NT2/D1 (cell line): ENCODE measurements at regions not wholly inside any gene's neighbourhood (a gene's known extent, or its start where the extent isn't known, plus 50 kb on each side); places are given as distances from the start of the nearest gene placed in this dataset.

Experiments
- YY1 ChIP-seq: IDR thresholded peaks from 2 replicates; pipeline ENCODE4 v1.6.1; 2011; ENCODE audit not compliant: insufficient read length, insufficient read depth
- ZNF274 ChIP-seq: IDR thresholded peaks from 2 replicates; pipeline ENCODE4 v1.6.1; 2011; ENCODE audit warnings: mild to moderate bottlenecking, low read depth, low read length

DNA sequence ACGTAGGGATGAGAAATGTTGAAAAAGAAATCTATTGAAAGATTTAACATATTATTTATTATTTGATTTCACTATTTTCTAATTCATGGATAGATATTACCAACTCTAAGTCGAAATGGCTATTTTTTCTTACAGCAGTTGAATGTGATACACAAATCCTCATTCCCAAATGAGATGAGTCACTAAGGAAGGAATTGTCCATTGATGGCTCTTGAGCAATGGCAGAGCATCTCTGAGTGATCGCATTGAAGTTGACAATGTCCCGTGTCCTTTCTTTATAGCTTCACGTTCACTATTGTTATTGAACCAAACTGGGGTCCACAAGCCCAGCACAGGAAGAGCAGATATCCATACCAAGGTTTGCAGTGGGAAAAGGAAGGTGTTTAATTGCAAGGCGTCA is 648.3 kb upstream of the SPRY2 start:
- no peak for TF ChIP-seq ZNF274
- no peak for TF ChIP-seq YY1
